PC-3 (cell line): ENCODE measurements at regions not wholly inside any gene's neighbourhood (a gene's known extent, or its start where the extent isn't known, plus 50 kb on each side); places are given as distances from the start of the nearest gene placed in this dataset.

Experiments used
- ATAC-seq: fragments of 200-7000 bp; cut with Tn5 transposase; 2 replicates; pipeline ENCODE4 v1.9.1; 2020; ENCODE audit warnings: mild to moderate bottlenecking, moderate library complexity
- BruUV-seq: library from RNA; stranded (reverse); fragments of 400-500 nt; replicated peaks from 2 replicates; lab custom pipeline; 2021; lab: Mats Ljungman, UMichigan
- CTCF ChIA-PET: fragments of 300-600 bp; sonication (Branson Sonifier 250); formaldehyde crosslinking; loops from one replicate; lab custom pipeline; 2022; ENCODE audit warnings: antibody characterized with exemption; lab: Charles Lee
- POLR2A ChIA-PET: fragments of 300-600 bp; sonication (Branson Sonifier 250); formaldehyde crosslinking; loops from one replicate; lab custom pipeline; 2022; ENCODE audit warnings: antibody characterized with exemption; ENCODE audit not compliant: unreplicated experiment; lab: Charles Lee
- DNase-seq: peaks from one replicate; pipeline ENCODE4 v3.0.0-alpha.2; 2015
- H2AFZ ChIP-seq: fragments of 300-600 bp; sonication (generic); 2 replicates; pipeline ENCODE4 v1.6.0; 2016; ENCODE audit warnings: antibody characterized with exemption, low read length
- H3F3A ChIP-seq: fragments of 300-600 bp; sonication (generic); one replicate; pipeline ENCODE4 v1.6.0; 2017; ENCODE audit warnings: antibody characterized with exemption, low read length, control low read depth, mild to moderate bottlenecking; ENCODE audit not compliant: unreplicated experiment
- H3K27ac ChIP-seq: fragments of 300-600 bp; sonication (generic); 2 replicates; pipeline ENCODE4 v1.5.1; 2016; ENCODE audit warnings: mild to moderate bottlenecking, low read length
- H3K27me3 ChIP-seq: fragments of 300-600 bp; sonication (generic); 2 replicates; pipeline ENCODE4 v1.6.1; 2016; ENCODE audit warnings: low read length, mixed read lengths
- H3K36me3 ChIP-seq: fragments of 300-600 bp; sonication (generic); 2 replicates; pipeline ENCODE4 v1.6.1; 2016; ENCODE audit warnings: low read depth, mixed run types, low read length, mixed read lengths
- H3K4me1 ChIP-seq: fragments of 300-600 bp; sonication (generic); 2 replicates; pipeline ENCODE4 v1.5.1; 2016; ENCODE audit warnings: low read length; ENCODE audit not compliant: insufficient read depth
- H3K4me2 ChIP-seq: fragments of 300-600 bp; sonication (generic); 2 replicates; pipeline ENCODE4 v1.6.0; 2016; ENCODE audit warnings: low read length
- H3K4me3 ChIP-seq: fragments of 300-600 bp; sonication (generic); 2 replicates; pipeline ENCODE4 v1.5.1; 2016; ENCODE audit warnings: mild to moderate bottlenecking, low read length, mixed read lengths
- H3K79me2 ChIP-seq: fragments of 300-600 bp; sonication (generic); 2 replicates; pipeline ENCODE4 v1.6.1; 2017; ENCODE audit warnings: low read length, mixed read lengths
- H3K9ac ChIP-seq: fragments of 300-600 bp; sonication (generic); 2 replicates; pipeline ENCODE4 v1.6.0; 2016; ENCODE audit warnings: mild to moderate bottlenecking, low read length
- H3K9me2 ChIP-seq: fragments of 300-600 bp; sonication (generic); replicated peaks from 2 replicates; pipeline ENCODE4 v1.6.1; 2016; ENCODE audit warnings: mixed run types, low read length, mixed read lengths
- H3K9me3 ChIP-seq: fragments of 300-600 bp; sonication (generic); 2 replicates; pipeline ENCODE4 v1.6.1; 2016; ENCODE audit warnings: low read length, mixed read lengths
- H4K20me1 ChIP-seq: fragments of 300-600 bp; sonication (generic); 2 replicates; pipeline ENCODE4 v1.6.1; 2016; ENCODE audit warnings: low read length, mixed read lengths
- EZH2 ChIP-seq: fragments of 300-600 bp; sonication (generic); IDR thresholded peaks from one replicate; pipeline ENCODE4 v1.6.1; 2017; ENCODE audit warnings: antibody characterized with exemption, mild to moderate bottlenecking, low read length; ENCODE audit not compliant: unreplicated experiment
- EZH2phosphoT487 ChIP-seq: fragments of 300-600 bp; sonication (generic); IDR thresholded peaks from 2 replicates; pipeline ENCODE4 v1.6.1; 2018; ENCODE audit warnings: mild to moderate bottlenecking, antibody characterized with exemption, low read length, borderline replicate concordance
- intact Hi-C: fragments of 100-400 bp; cut with micrococcal nuclease; formaldehyde crosslinking; loops from 2 replicates; pipeline ENCODE4 v1.9.0; 2023
- TF ChIP-seq, protein P1 (sequence below): fragments of 300-600 bp; sonication (generic); conservative IDR thresholded peaks from 2 replicates; pipeline ENCODE4 v1.5.1; 2017; ENCODE audit warnings: antibody characterized with exemption, low read depth, mild to moderate bottlenecking, low read length

DNA sequence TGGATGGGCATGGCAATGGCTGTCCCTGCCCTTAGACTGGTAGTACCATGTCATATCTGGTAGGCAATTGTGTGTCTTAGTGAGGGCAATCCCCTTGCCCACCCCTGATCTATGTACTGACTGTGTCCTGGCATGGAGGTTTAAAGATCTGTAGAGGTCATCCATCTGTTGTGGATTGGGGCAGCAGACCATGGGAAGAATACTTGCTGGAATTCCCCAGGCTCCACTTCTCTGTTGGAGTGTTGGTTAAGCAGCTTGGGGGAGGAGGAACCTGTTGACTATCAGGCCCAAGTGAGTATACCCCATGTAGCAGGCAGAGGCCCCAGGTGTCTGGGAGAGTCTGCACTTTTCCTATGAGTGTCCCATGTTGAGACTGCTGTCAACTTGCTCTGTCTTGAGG is 246.7 kb upstream of the DIPK2B start:
- Histone ChIP-seq H2AFZ (no peak overlapping the region), H3K79me2 (peaks cover 3% of the 10 kb centered on the region; the same call in 1 of the 2 replicates), H3K36me3 (0 out of 2 replicates have a peak, but pooled peaks cover 2% of the 10 kb centered on the region), H4K20me1 (no peaks in the 10 kb centered on the region), H3K9me3 (0 out of 2 replicates have a peak, but pooled peaks cover 3% of the 10 kb centered on the region), H3K27ac (peak overlapping the region; percentile 98), H3K27me3 (no peaks in the 10 kb centered on the region), H3K4me3 (no peak overlapping the region), H3K9me2 (no peaks in the 10 kb centered on the region), H3K4me1 (peaks cover 69% of the 10 kb centered on the region), H3K9ac (peak overlapping the region; percentile 80), H3K4me2 (no peak overlapping the region), H3F3A (peaks cover 7% of the 10 kb centered on the region)
- intact Hi-C loops: no loop called here
- no peak for DNase-seq
- BruUV-seq: no TSS peak
- ChIA-PET POLR2A (no interaction called here), CTCF (no interaction called here)
- TF ChIP-seq, protein P1, sequence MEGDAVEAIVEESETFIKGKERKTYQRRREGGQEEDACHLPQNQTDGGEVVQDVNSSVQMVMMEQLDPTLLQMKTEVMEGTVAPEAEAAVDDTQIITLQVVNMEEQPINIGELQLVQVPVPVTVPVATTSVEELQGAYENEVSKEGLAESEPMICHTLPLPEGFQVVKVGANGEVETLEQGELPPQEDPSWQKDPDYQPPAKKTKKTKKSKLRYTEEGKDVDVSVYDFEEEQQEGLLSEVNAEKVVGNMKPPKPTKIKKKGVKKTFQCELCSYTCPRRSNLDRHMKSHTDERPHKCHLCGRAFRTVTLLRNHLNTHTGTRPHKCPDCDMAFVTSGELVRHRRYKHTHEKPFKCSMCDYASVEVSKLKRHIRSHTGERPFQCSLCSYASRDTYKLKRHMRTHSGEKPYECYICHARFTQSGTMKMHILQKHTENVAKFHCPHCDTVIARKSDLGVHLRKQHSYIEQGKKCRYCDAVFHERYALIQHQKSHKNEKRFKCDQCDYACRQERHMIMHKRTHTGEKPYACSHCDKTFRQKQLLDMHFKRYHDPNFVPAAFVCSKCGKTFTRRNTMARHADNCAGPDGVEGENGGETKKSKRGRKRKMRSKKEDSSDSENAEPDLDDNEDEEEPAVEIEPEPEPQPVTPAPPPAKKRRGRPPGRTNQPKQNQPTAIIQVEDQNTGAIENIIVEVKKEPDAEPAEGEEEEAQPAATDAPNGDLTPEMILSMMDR: no peak
- TF ChIP-seq EZH2 (no peak), EZH2phosphoT487 (no peak)
- no peak for ATAC-seq

GRCh38 chrX:45445745-45446412 is 245.2 kb upstream of the DIPK2B start:
- BruUV-seq: no TSS peak

More at GRCh38 chrX:45445745-45446412, 245.2 kb upstream of the DIPK2B start:
- DNase-seq: peak; percentile 92
- H3K27ac ChIP-seq: peak overlapping the region; percentile 98
- TF ChIP-seq EZH2: no peak
- TF ChIP-seq, protein P1: no peak
- no peak for TF ChIP-seq EZH2phosphoT487
- ATAC-seq: peak; percentile 87
- POLR2A ChIA-PET: interaction anchor here (0.5 to 1.0 kb wide), 3 partner anchors 35 to 290 kb away, joined by 3 to 5 read pairs (median 4); no protein-coding TSS in a partner anchor
- H3F3A ChIP-seq: peaks cover 7% of the 10 kb centered on the region
- H3K9me3 ChIP-seq: 0 out of 2 replicates have a peak, but pooled peaks cover 3% of the 10 kb centered on the region
- H3K4me1 ChIP-seq: peaks cover 59% of the 10 kb centered on the region
- peak overlapping the region; percentile 59 for H3K4me2 ChIP-seq
- H3K36me3 ChIP-seq: 0 out of 2 replicates have a peak, but pooled peaks cover 2% of the 10 kb centered on the region
- no peak overlapping the region for H2AFZ ChIP-seq
- peak overlapping the region; percentile 81 for H3K9ac ChIP-seq
- no peaks in the 10 kb centered on the region for H3K9me2 ChIP-seq
- CTCF ChIA-PET: no interaction called here
- peaks cover 3% of the 10 kb centered on the region; the same call in 1 of the 2 replicates for H3K79me2 ChIP-seq
- H4K20me1 ChIP-seq: no peaks in the 10 kb centered on the region
- intact Hi-C loops: loop anchor here (1.0 kb wide), 1 partner anchor 123 kb away; no protein-coding TSS in a partner anchor
- no peaks in the 10 kb centered on the region for H3K27me3 ChIP-seq
- H3K4me3 ChIP-seq: no peak overlapping the region
